H1 (cell line): ENCODE measurements at regions not wholly inside any gene's neighbourhood (a gene's known extent, or its start where the extent isn't known, plus 50 kb on each side); places are given as distances from the start of the nearest gene placed in this dataset.
"Not testable (repeated sequence)": the region's sequence is repeated elsewhere in the genome, so short reads cannot be mapped to it uniquely, and the experiment has no call there.

Source experiments
- CTCF ChIA-PET: fragments of 300-600 bp; sonication (Branson Sonifier 250); formaldehyde crosslinking; loops from one replicate; lab custom pipeline; 2021; ENCODE audit not compliant: partially characterized antibody; lab: Charles Lee
- POLR2A ChIA-PET: fragments of 300-600 bp; sonication (Branson Sonifier 250); formaldehyde crosslinking; loops from one replicate; lab custom pipeline; 2021; ENCODE audit warnings: inconsistent platforms; ENCODE audit not compliant: partially characterized antibody; lab: Charles Lee
- DNase-seq, 2 experiments: peaks; one replicate each; pipeline versions ENCODE4 v3.0.0 to v3.0.0-alpha.2; 2010 to 2022; ENCODE audit warnings: low spot score in 2 of 2, low read depth in 1 of 2, mixed read lengths in 1 of 2
- FAIRE-seq: peaks from 2 replicates; lab custom pipeline; 2011; peaks lifted over from hg19 to GRCh38; lab: Jason Lieb, UNC
- H2AFZ ChIP-seq: 2 replicates; pipeline ENCODE4 v1.8.1; 2012; ENCODE audit warnings: low read length, inconsistent platforms
- H2AK5ac ChIP-seq: 2 replicates; pipeline ENCODE4 v1.6.1; 2013; ENCODE audit warnings: low read depth, low read length
- H2BK120ac ChIP-seq: replicated peaks from 2 replicates; pipeline ENCODE3; 2013; ENCODE audit warnings: low read depth, low read length, inconsistent platforms
- H2BK12ac ChIP-seq: 2 replicates; pipeline ENCODE4 v1.6.1; 2013; ENCODE audit warnings: low read depth, low read length
- H2BK15ac ChIP-seq: 2 replicates; pipeline ENCODE4 v1.6.1; 2013; ENCODE audit warnings: low read length
- H2BK20ac ChIP-seq: 2 replicates; pipeline ENCODE4 v1.6.1; 2013; ENCODE audit warnings: low read length
- H2BK5ac ChIP-seq: 2 replicates; pipeline ENCODE4 v1.6.1; 2013; ENCODE audit warnings: low read depth, low read length
- H3K14ac ChIP-seq: 2 replicates; pipeline ENCODE4 v1.6.1; 2013; ENCODE audit warnings: inconsistent platforms; ENCODE audit not compliant: insufficient read length
- H3K18ac ChIP-seq: 2 replicates; pipeline ENCODE4 v1.6.1; 2013; ENCODE audit warnings: low read length; ENCODE audit errors: extremely low read depth
- H3K23ac ChIP-seq: 2 replicates; pipeline ENCODE4 v1.6.1; 2013; ENCODE audit warnings: inconsistent platforms; ENCODE audit not compliant: insufficient read length
- H3K23me2 ChIP-seq: 2 replicates; pipeline ENCODE4 v1.6.1; 2013; ENCODE audit warnings: low read depth, low read length
- H3K27ac ChIP-seq: 2 replicates; pipeline ENCODE4 v1.6.1; 2011; ENCODE audit warnings: low read depth, low read length, inconsistent platforms
- H3K27me3 ChIP-seq, 4 experiments: replicated peaks in 1 of 4; 1 replicate in 1 of 4; 2 replicates in 3 of 4; pipeline versions ENCODE4 v1.6.1 to v1.8.1; 2011 to 2013; ENCODE audit warnings: low read length in 3 of 4, mild to moderate bottlenecking in 3 of 4, inconsistent platforms in 2 of 4, mixed read lengths in 2 of 4, moderate library complexity in 1 of 4; ENCODE audit not compliant: control insufficient read depth in 3 of 4, insufficient read depth in 3 of 4; ENCODE audit errors: extremely low read depth in 1 of 4
- H3K36me3 ChIP-seq, 4 experiments: 2 replicates each; pipeline versions ENCODE4 v1.6.1 to v1.8.1; 2011 to 2013; ENCODE audit warnings: mild to moderate bottlenecking in 4 of 4, low read length in 3 of 4, moderate library complexity in 2 of 4, control low read depth in 1 of 4, inconsistent platforms in 1 of 4; ENCODE audit not compliant: insufficient read depth in 4 of 4, control insufficient read depth in 2 of 4
- H3K4ac ChIP-seq: replicated peaks from 2 replicates; pipeline ENCODE3; 2013; ENCODE audit warnings: low read length, low read depth, mixed read lengths, inconsistent platforms; ENCODE audit not compliant: insufficient read length
- H3K4me1 ChIP-seq, 4 experiments: replicated peaks in 1 of 4; 1 replicate in 1 of 4; 2 replicates in 3 of 4; pipeline versions ENCODE4 v1.6.1 to v1.8.1; 2011 to 2013; ENCODE audit warnings: low read length in 3 of 4, inconsistent platforms in 2 of 4, mixed read lengths in 1 of 4; ENCODE audit not compliant: insufficient read depth in 4 of 4, control insufficient read depth in 3 of 4
- H3K4me2 ChIP-seq, 2 experiments: 2 replicates each; pipeline versions ENCODE4 v1.6.1 to v1.8.1; 2011 to 2013; ENCODE audit warnings: low read depth in 2 of 2, low read length in 2 of 2, control low read depth in 1 of 2, inconsistent platforms in 1 of 2, mild to moderate bottlenecking in 1 of 2; ENCODE audit not compliant: insufficient read depth in 1 of 2
- H3K4me3 ChIP-seq, 4 experiments: fragments of 200-600, 300-600 bp in 1 of 4; sonication (generic), shearing (Covaris generic), sonication (Bioruptor Twin) in 1 of 4; 2 replicates each; pipeline versions ENCODE4 v1.5.1 to v1.8.1; 2011 to 2016; ENCODE audit warnings: low read length in 4 of 4, low read depth in 3 of 4, control low read depth in 2 of 4, inconsistent platforms in 2 of 4, mild to moderate bottlenecking in 2 of 4, mixed read lengths in 1 of 4, moderate library complexity in 1 of 4; ENCODE audit not compliant: insufficient read depth in 2 of 4; ENCODE audit errors: extremely low read depth in 1 of 4
- H3K56ac ChIP-seq: replicated peaks from 2 replicates; pipeline ENCODE3; 2013; ENCODE audit warnings: low read depth, mild to moderate bottlenecking, mixed read lengths, low read length, inconsistent platforms; ENCODE audit not compliant: insufficient read length
- H3K79me1 ChIP-seq: 2 replicates; pipeline ENCODE4 v1.6.1; 2013; ENCODE audit warnings: low read depth, low read length, control low read depth
- H3K79me2 ChIP-seq, 2 experiments: 2 replicates each; pipeline versions ENCODE4 v1.6.1 to v1.8.1; 2012 to 2013; ENCODE audit warnings: low read length in 2 of 2, mild to moderate bottlenecking in 2 of 2, inconsistent platforms in 1 of 2; ENCODE audit not compliant: insufficient read depth in 2 of 2, control insufficient read depth in 1 of 2
- H3K9ac ChIP-seq, 4 experiments: replicated peaks in 1 of 4; 1 replicate in 1 of 4; 2 replicates in 3 of 4; pipeline versions ENCODE4 v1.6.1 to v1.8.1; 2011 to 2013; ENCODE audit warnings: low read depth in 3 of 4, low read length in 3 of 4, control low read depth in 2 of 4, mild to moderate bottlenecking in 2 of 4, moderate library complexity in 2 of 4, inconsistent platforms in 1 of 4; ENCODE audit errors: extremely low read depth in 1 of 4
- H3K9me3 ChIP-seq, 2 experiments: 2 replicates each; pipeline versions ENCODE4 v1.6.1 to v1.8.1; 2012 to 2013; ENCODE audit warnings: mild to moderate bottlenecking in 2 of 2, moderate library complexity in 2 of 2, control low read depth in 1 of 2, inconsistent platforms in 1 of 2, low read depth in 1 of 2, low read length in 1 of 2, mixed read lengths in 1 of 2; ENCODE audit not compliant: insufficient read depth in 2 of 2
- H4K20me1 ChIP-seq, 2 experiments: replicated peaks in 1 of 2; 2 replicates each; pipeline versions ENCODE3 to v1.8.1; 2011 to 2013; ENCODE audit warnings: inconsistent platforms in 2 of 2, low read length in 2 of 2, mild to moderate bottlenecking in 1 of 2; ENCODE audit not compliant: insufficient read depth in 2 of 2, control insufficient read depth in 1 of 2
- H4K5ac ChIP-seq: 2 replicates; pipeline ENCODE4 v1.6.1; 2013; ENCODE audit warnings: low read length, low read depth, mixed read lengths, inconsistent platforms; ENCODE audit not compliant: insufficient read length
- H4K8ac ChIP-seq: 2 replicates; pipeline ENCODE4 v1.8.0; 2013; ENCODE audit warnings: mild to moderate bottlenecking, moderate library complexity, low read length, inconsistent platforms; ENCODE audit not compliant: insufficient read depth; ENCODE audit errors: extremely low read depth
- H4K91ac ChIP-seq: replicated peaks from 2 replicates; pipeline ENCODE3; 2013; ENCODE audit warnings: low read length, mixed read lengths, inconsistent platforms; ENCODE audit not compliant: insufficient read length
- WGBS, 2 experiments: shearing (Covaris generic) in 1 of 2; methylation state at CpG; one replicate each; pipeline versions ENCODE4 v1.1.6 to v1.1.7; 2013 to 2015; ENCODE audit warnings: low lambda C conversion rate in 2 of 2, mixed read lengths in 2 of 2, inconsistent platforms in 1 of 2, low coverage in 1 of 2, missing lambda C conversion rate in 1 of 2; ENCODE audit not compliant: insufficient replicate concordance in 2 of 2, insufficient coverage in 1 of 2, insufficient read length in 1 of 2; ENCODE audit errors: extremely low coverage in 1 of 2, missing lambda C conversion rate in 1 of 2; 5-methylcytosine and 5-hydroxymethylcytosine counted together

DNA sequence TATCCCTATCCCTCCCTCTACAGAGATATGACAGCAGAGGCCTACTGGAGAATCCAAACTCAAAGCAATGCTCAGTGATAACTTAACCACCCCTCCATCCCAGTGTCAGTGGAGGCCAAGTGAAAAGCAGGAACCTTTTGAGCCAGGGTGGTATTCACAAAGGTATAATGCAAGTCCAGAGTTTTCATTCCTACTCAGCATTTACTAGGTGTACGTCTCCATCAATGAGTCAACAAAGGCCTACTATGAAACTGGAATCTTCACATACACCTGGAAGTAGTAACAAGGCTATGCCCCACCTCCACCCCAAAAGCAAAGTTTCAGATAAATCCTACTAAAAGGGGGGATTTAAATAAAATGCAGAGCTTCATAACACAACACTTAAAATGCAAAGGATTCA is 4761.7 kb upstream of the OR11H1 start:
- POLR2A ChIA-PET, H3K36me3 ChIP-seq, H2BK5ac ChIP-seq, H2BK20ac ChIP-seq, H3K18ac ChIP-seq, H3K23ac ChIP-seq, H2AK5ac ChIP-seq, H2AFZ ChIP-seq, H4K20me1 ChIP-seq, H3K27me3 ChIP-seq, H2BK120ac ChIP-seq, H3K79me1 ChIP-seq, H2BK15ac ChIP-seq, H3K14ac ChIP-seq, H3K56ac ChIP-seq, H4K5ac ChIP-seq, H3K79me2 ChIP-seq, H2BK12ac ChIP-seq, H3K4me3 ChIP-seq, FAIRE-seq, H4K8ac ChIP-seq, H3K4me1 ChIP-seq, H3K27ac ChIP-seq, DNase-seq, H3K4me2 ChIP-seq, H3K4ac ChIP-seq, H3K23me2 ChIP-seq, H4K91ac ChIP-seq, CTCF ChIA-PET, H3K9ac ChIP-seq: not testable (repeated sequence)
- 85% methylated on average over 1 of the region's 1 CpG; no CpG with 5 or more reads in 1 of the 2 experiments for WGBS, 2 experiments
- H3K9me3 ChIP-seq, result peaks cover 30 to 41% of the 10 kb centered on the region in 2 experiments

DNA sequence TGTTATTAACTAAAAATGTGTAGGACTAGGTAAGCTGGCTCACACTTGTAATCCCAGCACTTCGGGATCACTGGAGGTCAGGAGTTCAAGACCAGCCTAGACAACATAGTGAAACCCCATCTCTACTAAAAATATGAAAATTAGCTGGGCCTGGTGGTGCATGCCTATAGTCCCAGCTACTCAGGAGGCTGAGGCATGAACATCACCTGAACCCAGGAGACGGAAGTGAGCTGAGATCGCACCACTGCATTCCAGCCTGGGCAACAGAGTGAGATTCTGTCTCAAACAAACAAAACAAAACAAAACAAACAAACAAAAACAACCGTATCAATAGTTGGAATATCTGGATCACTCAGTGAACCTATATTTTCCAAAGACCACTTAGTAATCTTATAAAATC is 4759.1 kb upstream of the OR11H1 start:
- H4K91ac ChIP-seq, H3K27me3 ChIP-seq, H2AFZ ChIP-seq, H3K27ac ChIP-seq, H2BK20ac ChIP-seq, H4K5ac ChIP-seq, H3K4ac ChIP-seq, H2BK120ac ChIP-seq, H3K79me1 ChIP-seq, H3K79me2 ChIP-seq, H3K23me2 ChIP-seq, H4K20me1 ChIP-seq, H3K4me1 ChIP-seq, H4K8ac ChIP-seq, H3K23ac ChIP-seq, H3K9ac ChIP-seq, H3K36me3 ChIP-seq, H3K56ac ChIP-seq, H3K4me2 ChIP-seq, H2BK12ac ChIP-seq, H2AK5ac ChIP-seq, CTCF ChIA-PET, POLR2A ChIA-PET, H3K14ac ChIP-seq, H2BK5ac ChIP-seq, FAIRE-seq, H3K4me3 ChIP-seq, H2BK15ac ChIP-seq, H3K18ac ChIP-seq, DNase-seq: not testable (repeated sequence)
- WGBS, 2 experiments, result 81% methylated on average over 4 of the region's 4 CpGs; no CpG with 5 or more reads in 1 of the 2 experiments
- H3K9me3 ChIP-seq, result peaks cover 37 to 45% of the 10 kb centered on the region in 2 experiments
